ENCODE measurements at regions not wholly inside any gene's neighbourhood (a gene's known extent, or its start where the extent isn't known, plus 50 kb on each side); places are given as distances from the start of the nearest gene placed in this dataset.
"Not testable (repeated sequence)": the region's sequence is repeated elsewhere in the genome, so short reads cannot be mapped to it uniquely, and the experiment has no call there.

DNA sequence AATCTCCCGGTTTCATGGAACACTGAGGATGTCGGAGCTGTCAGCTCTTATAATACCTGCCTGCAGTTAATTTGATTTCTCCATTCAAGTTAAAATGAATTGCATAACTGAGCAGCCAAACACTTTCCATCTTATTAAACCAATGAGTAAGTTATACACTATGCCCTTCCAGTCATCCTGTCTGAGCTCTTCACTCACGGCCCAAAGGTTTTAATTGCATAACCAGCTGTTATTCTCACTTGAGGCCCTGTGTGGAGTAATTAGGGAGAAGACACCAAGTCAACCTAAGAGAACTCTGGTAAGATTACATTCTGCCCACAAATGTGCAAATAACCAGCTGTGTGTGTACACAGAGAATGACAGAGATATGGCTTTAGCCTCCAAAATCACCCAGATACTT is 303.5 kb downstream of the TBC1D4 start:
- no peak for DNase-seq (ENCODE audit: low read depth)

- no peak for DNase-seq (ENCODE audit: low read depth)
Measured at GRCh38 chr13:75175575-75175974, 306.4 kb downstream of the TBC1D4 start.

- DNase-seq (ENCODE audit: low read depth), result not testable (repeated sequence)
Measured at GRCh38 chr13:75175097-75175496, 306.9 kb downstream of the TBC1D4 start.

- DNase-seq (ENCODE audit: low read depth), result no peak
Measured at GRCh38 chr13:75174481-75174880, 307.5 kb downstream of the TBC1D4 start.

DNA sequence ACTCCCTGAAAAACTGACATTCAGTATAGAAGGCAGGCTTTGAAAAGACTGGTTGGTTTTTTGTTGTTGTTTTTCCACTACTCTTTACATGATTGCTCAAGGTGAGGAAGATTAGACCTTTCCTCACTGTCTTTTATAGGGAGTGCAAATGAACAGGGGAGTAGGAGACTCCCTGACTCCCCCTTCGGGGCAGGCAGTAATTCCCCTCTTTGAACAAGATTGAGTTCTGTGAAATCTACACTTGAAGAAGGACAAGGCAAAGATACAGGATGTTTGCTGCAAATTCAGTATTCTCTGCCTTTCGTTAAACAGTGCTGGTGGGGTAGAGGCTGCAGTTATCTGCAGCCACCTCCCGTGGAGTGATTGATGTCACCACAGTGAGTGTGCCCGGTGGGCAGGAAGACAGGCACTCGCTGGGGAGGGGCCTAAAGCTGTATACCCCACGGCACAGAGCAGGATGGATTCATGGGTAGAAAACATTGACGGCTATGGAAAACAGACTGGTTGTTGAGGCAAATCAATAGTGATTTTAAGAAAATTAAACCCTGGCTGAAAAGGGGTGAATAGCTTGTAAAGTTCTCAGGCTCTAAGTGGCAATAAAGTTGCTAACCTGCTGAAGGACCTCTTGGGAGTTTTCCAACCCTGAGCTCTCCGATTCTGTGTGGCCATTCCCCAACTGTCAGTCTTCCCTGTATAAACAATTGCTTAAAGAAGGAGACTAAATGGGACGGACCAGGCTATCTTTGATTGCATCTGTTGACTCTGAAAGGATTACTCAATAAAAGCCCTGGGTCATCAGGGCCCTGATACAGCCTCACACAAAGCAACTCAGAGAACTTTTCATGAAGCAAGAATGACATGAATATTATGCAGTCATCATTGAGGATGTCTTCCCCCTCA is 308.3 kb downstream of the TBC1D4 start:
- no peak for DNase-seq (ENCODE audit: low read depth)

- no peak for DNase-seq (ENCODE audit: low read depth)
Measured at GRCh38 chr13:75170311-75170710, 311.7 kb downstream of the TBC1D4 start.

DNA sequence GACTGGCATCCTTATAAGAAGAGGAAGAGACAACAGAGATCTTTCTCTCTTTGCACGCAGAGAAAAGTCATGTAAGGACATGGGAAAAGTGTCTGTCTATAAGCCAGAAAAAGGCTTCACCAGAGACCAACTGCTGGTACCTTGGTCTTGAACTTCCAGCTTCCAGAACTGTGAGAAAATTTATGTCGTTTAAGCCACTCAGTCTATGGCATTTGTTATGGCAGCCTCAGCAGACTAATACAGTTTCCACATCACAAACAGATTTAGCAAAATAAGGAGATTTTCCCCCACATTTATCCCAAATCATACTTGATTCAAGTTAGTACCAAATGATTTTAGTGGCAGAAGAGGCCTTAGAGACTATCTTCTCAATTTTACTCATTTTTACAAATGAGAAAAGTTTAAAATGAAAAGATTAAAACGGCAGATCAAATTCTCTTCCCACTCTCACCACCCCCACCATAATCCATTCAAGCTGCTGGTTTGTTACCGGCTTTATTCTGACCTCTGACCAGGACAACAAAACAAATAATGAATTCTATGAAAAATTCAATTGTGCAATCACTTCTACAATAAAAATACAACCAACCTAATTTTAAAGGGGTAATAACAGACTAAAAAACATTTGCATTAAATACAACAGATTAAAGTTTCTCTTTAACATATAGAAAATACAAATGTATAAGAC is 316.3 kb downstream of the TBC1D4 start:
- DNase-seq (ENCODE audit: low read depth), result no peak

- no peak for DNase-seq (ENCODE audit: low read depth)
Measured at GRCh38 chr13:75161804-75162203, 320.2 kb downstream of the TBC1D4 start.

DNA sequence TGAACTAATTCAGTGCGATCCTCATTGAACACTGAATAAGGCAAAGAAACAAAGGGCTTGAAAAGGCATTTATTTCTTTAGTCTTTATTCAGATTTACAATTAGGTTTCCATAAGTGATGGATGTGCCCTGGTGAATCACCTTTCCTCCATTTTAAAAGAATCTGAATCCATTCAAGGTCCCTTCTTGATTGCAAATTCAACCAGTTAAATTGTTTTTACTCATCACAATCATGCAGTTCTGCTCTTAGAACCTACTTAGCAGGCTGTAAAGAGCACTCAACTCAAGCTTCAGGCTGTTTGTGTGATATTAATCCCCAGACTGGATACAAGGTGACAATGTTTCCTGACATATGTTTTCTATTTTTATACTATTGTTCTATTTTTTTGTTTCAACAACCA is 321.0 kb downstream of the TBC1D4 start:
- DNase-seq (ENCODE audit: low read depth), result no peak

- no peak for DNase-seq (ENCODE audit: low read depth)
Measured at GRCh38 chr13:75154331-75154730, 327.6 kb downstream of the TBC1D4 start.

DNA sequence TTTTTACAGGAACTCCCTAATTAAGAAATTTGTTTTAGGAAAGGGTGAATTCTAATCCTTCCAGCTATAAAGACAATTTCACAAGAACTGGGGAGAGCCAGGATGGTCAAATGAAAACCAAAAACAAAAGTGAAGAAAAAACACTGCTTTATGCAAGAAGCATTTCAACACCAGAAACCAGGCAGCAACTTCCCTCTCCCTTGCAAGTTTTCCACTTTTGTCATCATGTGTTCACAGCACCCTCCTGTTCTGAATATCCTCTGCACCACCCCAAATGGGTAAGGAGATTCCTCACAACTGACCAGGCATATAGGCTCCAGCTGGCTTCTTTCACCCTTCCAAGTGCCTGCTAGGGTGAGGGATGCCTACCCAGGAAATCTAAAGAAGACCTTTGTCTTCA is 328.1 kb downstream of the TBC1D4 start:
- no peak for DNase-seq (ENCODE audit: low read depth)

DNA sequence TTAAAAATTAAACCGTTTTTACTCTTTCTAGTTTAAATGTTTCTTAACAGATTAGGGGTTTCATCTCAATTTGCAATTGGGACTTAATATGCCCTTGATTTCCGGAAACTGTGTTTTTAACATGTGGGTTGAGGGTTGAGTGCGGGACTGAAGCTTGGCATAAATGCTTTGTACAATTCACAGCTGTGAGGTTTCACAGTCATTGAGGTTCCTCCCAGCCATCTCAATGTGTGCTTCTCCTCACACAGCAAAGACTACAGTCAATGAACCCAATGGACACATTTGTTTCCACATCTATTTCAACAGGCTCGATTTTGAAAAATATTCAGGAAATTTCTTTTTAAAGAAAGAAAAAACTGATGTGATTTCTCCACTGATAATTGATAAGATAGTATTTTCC is 328.6 kb downstream of the TBC1D4 start:
- DNase-seq (ENCODE audit: low read depth), result no peak

DNA sequence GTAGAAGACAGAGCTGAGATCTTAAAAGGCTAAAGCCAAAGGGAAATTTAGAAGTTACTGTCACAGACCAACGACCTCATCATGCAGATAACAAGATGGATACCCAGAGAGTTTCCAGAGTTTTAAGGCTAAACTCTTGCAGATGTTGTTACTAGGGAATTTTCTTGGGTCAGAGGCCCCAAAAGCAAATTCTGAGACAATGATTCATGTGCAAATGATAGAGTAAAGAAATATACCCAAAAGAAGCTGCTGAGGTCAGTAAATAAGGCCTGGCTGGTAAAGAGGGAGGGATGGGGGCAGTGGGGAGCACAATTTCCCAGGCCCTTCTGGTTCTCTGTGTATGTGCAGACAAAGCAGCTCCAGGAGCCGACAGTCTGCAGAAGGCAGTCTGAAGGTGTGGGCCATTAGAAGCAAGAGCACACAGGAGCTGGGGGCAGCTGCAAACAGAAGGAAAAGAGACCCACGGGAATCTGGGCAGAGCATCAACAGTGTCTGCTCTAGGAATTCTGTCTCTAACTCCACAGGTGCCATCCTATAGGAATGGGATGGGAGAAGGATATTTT is 330.8 kb downstream of the TBC1D4 start:
- DNase-seq (ENCODE audit: low read depth), result no peak

- no peak for DNase-seq (ENCODE audit: low read depth)
Measured at GRCh38 chr13:75149776-75150175, 332.2 kb downstream of the TBC1D4 start.

DNA sequence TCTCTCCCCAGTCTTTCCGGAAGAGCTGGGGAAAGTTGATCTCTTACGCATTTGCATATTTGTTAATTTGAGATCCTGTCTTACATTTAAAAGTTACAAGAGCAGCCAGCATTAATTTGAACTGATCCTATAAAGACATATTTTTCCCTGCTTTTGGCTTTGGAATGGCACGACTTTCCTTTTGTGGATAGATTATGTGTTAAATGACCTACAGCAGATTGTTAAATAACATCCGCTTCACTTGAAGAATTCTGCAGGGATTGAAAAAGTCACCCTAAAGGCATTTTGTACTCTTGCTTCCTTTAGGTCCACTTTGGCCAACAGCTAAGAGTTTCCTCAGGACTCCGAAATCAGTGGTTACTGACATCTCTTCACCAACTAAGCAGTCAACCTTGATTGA is 334.0 kb downstream of the TBC1D4 start:
- DNase-seq (ENCODE audit: low read depth), result no peak

- no peak for DNase-seq (ENCODE audit: low read depth)
Measured at GRCh38 chr13:75146436-75146835, 335.5 kb downstream of the TBC1D4 start.

GRCh38 chr13:75145927-75146326 is 336.0 kb downstream of the TBC1D4 start:
- no peak for DNase-seq (ENCODE audit: low read depth)

DNA sequence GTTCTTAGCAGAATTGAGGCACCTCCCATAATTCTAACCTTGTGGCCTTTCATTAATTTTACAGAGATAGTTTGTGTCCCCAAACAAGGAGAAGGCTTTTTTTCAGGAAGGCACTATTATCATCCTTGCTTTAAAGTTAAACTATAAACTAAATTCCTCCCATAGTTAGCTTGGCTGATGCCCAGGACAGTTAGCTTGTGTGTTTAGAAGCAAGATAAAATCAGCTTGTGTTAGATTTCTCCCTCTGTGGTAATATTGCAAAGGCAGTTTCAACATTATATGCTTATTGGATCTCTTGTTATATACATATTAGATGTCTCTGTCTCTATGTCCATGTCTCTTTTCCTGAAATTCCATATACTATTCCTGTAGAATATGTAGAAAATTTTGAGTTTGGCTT is 342.7 kb downstream of the TBC1D4 start:
- no peak for DNase-seq (ENCODE audit: low read depth)

- no peak for DNase-seq (ENCODE audit: low read depth)
Measured at GRCh38 chr13:75137911-75138571, 343.9 kb downstream of the TBC1D4 start.

DNA sequence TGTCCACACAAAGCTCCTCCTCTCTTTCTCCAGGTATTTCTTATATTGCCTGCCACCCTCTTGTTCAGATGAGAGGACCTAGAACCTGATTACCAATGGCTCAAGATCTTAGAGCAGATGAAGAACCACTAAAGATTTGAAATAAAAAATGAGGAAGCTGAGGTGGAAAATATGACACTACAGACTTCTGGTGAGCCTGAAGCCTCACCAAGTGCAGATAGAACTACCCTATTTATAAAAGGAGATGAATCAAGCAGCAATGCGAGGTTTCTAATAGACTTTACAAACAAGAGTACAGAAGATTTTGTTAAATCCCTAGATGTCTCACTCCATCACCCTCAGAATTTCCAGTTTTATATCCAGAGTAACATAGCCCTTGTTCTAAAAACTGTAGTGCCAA is 345.8 kb downstream of the TBC1D4 start:
- DNase-seq (ENCODE audit: low read depth), result no peak

- no peak for DNase-seq (ENCODE audit: low read depth)
Measured at GRCh38 chr13:75135325-75135825, 346.6 kb downstream of the TBC1D4 start.
